GM19468 (cell line): ENCODE measurements at regions not wholly inside any gene's neighbourhood (a gene's known extent, or its start where the extent isn't known, plus 50 kb on each side); places are given as distances from the start of the nearest gene placed in this dataset.

Experiments used
- ATAC-seq: cut with Tn5 transposase; IDR thresholded peaks from one replicate; pipeline ENCODE4 v1.9.1; 2021; ENCODE audit warnings: mild to moderate bottlenecking, moderate library complexity, moderate number of reproducible peaks; ENCODE audit not compliant: unreplicated experiment; ENCODE audit errors: extremely low read depth

- ATAC-seq, result no peak
These were observed 845.4 kb downstream of the HACE1 start for GRCh38 chr6:104014163-104014959.

- no peak for ATAC-seq
These were observed 846.3 kb downstream of the HACE1 start for GRCh38 chr6:104013312-104013971.

GRCh38 chr6:104010897-104011296 lies 848.8 kb downstream of the HACE1 start:
- ATAC-seq, result no peak

DNA sequence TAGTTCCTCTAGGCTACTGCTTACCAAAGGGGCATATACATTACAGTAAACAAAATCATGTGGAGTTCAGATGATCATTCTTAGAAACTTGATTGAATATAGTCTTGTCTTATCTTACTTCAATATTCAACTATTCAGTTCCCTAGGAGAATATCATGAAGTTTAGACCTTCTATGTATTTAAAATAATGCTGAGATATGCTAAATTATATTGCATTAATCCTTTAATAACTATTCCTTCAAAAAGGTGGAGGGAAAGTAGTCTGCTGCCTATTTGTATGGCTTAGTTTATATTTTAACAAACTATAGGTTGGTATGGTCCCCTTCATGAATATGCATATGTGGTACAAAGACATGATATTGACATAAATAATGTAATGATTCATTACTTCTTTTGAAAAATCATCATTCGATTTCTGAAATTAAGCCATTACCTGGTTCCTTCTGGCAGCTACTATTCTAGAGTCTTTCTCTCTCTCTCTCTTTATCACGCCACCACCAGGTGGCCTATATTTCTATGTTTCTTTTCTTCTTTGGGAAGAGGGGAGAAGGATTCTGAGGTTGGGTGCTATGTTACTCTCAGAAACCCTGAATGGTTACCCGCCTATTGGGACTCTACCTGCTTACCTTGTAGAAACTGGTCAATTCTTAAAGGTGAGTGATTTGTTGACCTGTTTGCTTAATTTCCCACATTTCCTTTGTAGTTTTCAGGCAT lies 855.8 kb downstream of the HACE1 start:
- no peak for ATAC-seq

- no peak for ATAC-seq
These were observed 864.1 kb downstream of the HACE1 start for GRCh38 chr6:103995571-103995970.

DNA sequence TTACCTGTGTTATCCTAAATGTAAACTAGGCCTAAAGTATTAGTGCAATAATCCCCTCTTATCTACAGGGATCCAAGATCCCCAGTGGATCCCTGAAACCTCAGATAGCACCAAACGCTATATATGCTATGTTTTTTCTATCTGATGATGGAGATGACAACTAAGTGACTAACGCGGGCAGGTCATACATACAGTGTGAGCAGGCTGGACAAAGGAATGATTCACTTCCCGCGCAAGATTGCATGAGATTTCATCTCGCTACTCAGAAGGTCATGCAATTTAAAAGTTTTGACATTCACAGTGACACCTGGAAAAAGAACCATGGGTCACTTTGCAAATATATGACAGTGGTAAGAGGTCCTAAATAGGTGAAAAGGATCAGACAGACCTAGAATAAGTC lies 875.9 kb downstream of the HACE1 start:
- ATAC-seq, result no peak

GRCh38 chr6:103983011-103983410 lies 876.7 kb downstream of the HACE1 start:
- ATAC-seq, result no peak

GRCh38 chr6:103982574-103982973 lies 877.1 kb downstream of the HACE1 start:
- no peak for ATAC-seq

GRCh38 chr6:103979308-103979707 lies 880.4 kb downstream of the HACE1 start:
- no peak for ATAC-seq

DNA sequence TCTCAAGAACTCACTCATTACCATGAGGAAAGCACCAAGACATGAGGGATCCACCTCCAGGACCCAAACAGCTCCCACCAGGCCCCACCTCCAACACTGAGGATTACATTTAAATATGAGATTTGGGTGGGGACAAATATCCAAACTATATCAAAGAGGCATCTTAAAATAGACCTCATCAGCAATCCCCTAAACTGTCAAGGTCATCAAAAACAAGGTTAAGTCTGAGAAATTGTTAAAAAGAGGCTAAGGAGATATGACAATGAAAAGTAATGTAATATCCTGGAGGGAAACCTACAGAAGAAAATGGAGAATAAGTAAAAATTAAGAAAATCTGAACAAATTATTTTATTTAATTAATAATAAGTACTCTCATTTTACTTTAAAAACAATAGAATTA lies 922.3 kb downstream of the HACE1 start:
- no peak for ATAC-seq

DNA sequence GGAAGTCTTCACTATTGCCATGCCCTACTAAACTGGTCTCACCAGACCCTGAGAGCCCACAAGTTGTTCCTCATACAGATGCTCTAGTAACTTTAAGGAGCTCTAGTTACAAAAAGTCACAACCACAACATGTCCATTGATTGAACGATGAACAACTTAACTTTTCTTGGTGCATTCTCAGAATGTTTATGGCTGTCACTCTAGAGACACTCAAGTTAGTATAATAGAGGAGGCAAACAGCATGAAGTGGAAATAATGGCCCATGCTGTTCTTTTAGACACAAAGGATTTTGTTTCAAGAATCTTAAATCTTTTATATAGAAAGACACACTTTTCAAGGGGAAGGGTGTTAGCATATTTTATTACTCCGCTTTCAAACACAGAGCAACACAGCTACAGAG lies 934.4 kb downstream of the HACE1 start:
- no peak for ATAC-seq

DNA sequence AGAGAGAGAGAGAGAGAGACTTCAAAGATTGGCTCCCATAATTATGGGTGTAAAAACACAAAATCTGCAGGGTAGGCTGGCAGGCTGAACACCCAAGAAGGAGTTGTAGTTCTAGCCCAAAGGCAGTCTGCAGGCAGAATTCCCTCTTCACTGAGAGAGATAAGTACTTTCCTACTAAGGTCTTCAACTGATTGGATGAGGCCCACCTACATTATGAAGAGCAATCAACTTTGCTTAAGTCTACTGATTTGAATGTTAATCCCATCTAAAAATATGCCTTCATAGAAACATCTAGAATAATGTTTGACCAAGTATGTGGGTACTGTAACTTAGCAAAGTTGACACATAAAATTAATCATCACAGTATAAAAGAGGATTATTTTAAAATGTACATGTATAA lies 949.7 kb downstream of the HACE1 start:
- ATAC-seq, result no peak

GRCh38 chr6:103908898-103909297 lies 950.8 kb downstream of the HACE1 start:
- ATAC-seq, result no peak

DNA sequence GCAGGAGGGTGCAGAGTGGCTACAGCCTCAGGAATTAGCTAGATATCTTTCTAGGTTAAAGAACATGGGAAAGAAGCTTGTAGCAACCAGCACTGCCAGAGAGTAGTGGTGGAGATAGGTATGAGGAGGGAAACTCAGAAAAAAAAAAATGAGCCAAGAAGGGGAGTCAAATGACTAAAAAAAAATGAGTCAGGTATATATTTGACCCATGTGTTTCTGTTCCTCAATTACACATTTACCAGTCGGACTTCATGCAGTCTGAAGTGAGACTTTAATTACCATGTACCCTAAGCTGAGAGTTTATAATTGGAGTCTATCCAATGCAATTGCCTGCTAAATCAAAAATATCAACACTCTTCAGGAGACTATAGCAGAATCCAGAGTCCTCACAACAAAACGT lies 964.6 kb downstream of the HACE1 start:
- no peak for ATAC-seq

DNA sequence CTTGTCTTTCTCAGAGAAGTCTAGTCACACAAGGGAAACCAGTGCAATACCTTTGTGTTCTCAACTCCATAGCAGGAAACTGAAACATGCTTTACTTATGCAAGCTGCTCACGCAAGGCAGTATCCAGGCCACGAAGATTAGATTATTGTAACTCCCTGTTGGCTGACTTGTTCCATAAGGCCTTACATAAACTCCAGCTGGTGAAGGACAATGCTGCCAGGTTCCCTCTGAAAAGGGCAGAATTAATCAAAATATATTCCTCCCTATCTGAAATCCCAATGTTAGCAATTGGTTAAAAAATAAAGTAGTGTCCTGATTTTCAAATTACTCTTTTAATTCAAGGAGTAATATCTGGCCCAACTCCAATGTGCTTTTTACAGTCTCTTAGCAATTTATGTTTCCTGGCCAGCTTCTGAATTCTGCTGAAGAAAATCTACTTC lies 966.6 kb downstream of the HACE1 start:
- no peak for ATAC-seq

DNA sequence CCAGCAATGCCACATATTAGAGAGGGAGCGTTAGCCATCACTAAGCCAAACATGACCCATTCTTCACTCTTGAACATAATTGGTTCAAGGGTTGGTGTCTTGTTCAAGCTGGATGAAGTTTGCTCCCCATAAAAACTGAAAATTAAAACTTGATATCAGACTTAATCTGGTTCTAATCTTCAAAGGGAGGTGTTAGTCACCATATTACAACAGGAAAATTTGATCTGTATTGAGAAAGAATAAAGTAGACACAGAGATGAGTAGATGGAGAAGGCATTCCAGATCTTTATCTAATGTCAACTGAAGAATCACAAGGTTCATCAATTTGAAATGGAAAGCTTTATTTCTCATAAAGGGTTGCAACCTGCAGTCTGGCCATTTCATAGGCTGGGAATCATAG lies 972.8 kb downstream of the HACE1 start:
- ATAC-seq, result no peak

DNA sequence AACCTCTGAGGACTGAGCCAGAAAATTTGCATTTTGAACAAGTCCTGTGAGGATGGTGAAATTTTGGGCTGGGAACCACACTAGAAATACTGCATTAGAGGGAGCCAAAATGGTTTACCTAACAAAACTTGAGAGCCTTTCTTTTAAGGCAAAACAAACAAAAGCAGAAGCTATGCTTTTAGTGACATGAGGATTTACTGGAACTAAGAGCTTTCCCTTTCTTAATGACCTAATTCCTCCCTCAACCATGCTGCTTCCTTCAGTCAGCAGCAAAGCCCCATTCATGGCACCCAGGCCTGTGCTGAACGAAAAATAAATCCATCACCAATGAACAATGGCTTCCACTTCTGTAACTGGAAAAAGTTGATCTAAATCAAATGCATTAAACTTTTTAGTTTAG lies 974.3 kb downstream of the HACE1 start:
- no peak for ATAC-seq

DNA sequence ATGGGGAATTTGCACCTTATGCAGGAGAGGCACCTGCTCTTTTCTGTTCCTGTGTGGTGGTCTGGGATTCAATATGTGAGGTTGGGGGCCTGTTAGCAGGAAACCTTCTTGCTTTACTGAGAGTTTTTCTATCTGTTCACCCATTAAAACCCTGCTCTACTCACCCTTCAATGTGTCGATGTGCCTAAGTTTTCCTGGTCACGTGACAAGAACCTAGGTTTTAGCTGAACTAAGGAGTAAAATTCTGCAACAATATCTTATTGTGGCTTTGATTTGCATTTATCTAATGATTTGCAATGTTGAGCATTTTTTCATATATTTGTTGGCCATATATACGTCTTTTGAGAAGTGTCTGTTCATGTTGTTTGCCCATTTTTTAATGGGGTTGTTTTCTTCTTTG lies 979.9 kb downstream of the HACE1 start:
- no peak for ATAC-seq

GRCh38 chr6:103875221-103875620 lies 984.5 kb downstream of the HACE1 start:
- no peak for ATAC-seq

DNA sequence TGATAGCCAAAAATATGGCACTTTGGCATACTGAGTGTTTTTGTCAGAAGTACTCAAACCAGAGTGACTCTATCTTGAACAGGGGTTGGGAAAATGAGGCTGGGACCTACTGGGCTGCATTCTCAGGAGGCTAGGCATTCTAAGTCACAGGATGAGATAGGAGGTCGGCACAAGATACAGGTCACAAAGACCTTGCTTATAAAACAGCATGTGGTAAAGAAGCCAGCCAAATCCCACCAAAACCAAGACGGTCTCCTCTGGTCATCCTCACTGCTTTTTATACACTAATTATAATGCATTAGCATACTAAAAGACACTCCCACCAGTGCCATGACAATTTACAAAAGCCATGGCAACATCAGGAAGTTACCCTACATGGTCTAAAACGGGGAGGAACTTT lies 985.1 kb downstream of the HACE1 start:
- ATAC-seq, result no peak

DNA sequence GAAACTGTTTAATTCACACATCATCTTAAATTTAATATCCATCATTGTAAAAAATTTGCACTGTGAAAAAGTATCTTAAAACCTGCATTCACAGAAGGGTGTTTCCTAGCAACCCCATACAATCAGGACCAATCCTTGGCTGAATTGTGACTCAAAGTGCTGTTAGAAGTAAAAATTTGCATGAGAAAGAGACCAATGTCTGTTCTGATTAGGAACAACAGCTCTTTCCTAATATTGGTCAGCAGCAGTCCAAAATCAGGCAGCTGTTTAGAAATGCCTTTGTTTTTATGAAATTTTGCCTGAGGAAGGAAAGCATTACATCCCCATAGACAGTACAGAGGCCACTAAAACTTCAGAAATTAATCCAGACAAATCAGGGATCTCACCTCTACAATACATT lies 987.0 kb downstream of the HACE1 start:
- ATAC-seq, result no peak
